Hippocampal formation (tissue), 2 donors: ENCODE measurements at regions not wholly inside any gene's neighbourhood (a gene's known extent, or its start where the extent isn't known, plus 50 kb on each side); places are given as distances from the start of the nearest gene placed in this dataset.

Experiments used
- DNase-seq, 2 donors: peaks; one replicate each; lab custom pipeline; 2025; lab: John Stamatoyannopoulos, UW

- DNase-seq: no peak
Measured at GRCh38 chr17:63132459-63132911, 166.4 kb downstream of the TANC2 start.

- DNase-seq: no peak
Measured at GRCh38 chr17:63133491-63133890, 167.5 kb downstream of the TANC2 start.

GRCh38 chr17:63134867-63135266, 168.8 kb downstream of the TANC2 start:
- DNase-seq: no peak

- DNase-seq: no peak
Measured at GRCh38 chr17:63136369-63137012, 170.5 kb downstream of the TANC2 start.

- DNase-seq: no peak
Measured at GRCh38 chr17:63137163-63137562, 171.1 kb downstream of the TANC2 start.

GRCh38 chr17:63138713-63139112, 172.7 kb downstream of the TANC2 start:
- DNase-seq: no peak

- no peak for DNase-seq
Measured at GRCh38 chr17:63139356-63139755, 173.3 kb downstream of the TANC2 start.

- DNase-seq: peak in 1 of 2 donors; percentile 32
Measured at GRCh38 chr17:63140255-63140654, 174.2 kb downstream of the TANC2 start.

GRCh38 chr17:63142836-63143235, 176.8 kb downstream of the TANC2 start:
- no peak for DNase-seq

GRCh38 chr17:63150490-63150889, 184.5 kb downstream of the TANC2 start:
- no peak for DNase-seq

- DNase-seq: no peak
Measured at GRCh38 chr17:63150994-63151464, 185.0 kb downstream of the TANC2 start.

- peak in 1 of 2 donors; percentile 54 for DNase-seq
Measured at GRCh38 chr17:63151941-63152523, 186.0 kb downstream of the TANC2 start.

- peak in 1 of 2 donors; percentile 65 for DNase-seq
Measured at GRCh38 chr17:63153488-63153887, 187.5 kb downstream of the TANC2 start.

GRCh38 chr17:63154586-63155244, 188.7 kb downstream of the TANC2 start:
- DNase-seq: no peak

GRCh38 chr17:63156986-63157385, 191.0 kb downstream of the TANC2 start:
- no peak for DNase-seq

GRCh38 chr17:63162406-63163157, 196.5 kb downstream of the TANC2 start:
- no peak for DNase-seq

- DNase-seq: no peak
Measured at GRCh38 chr17:63163158-63163520, 197.1 kb downstream of the TANC2 start.

GRCh38 chr17:63165400-63165799, 199.4 kb downstream of the TANC2 start:
- DNase-seq: no peak

GRCh38 chr17:63170795-63171194, 204.8 kb downstream of the TANC2 start:
- no peak for DNase-seq

- no peak for DNase-seq
Measured at GRCh38 chr17:63171428-63172393, 205.7 kb downstream of the TANC2 start.

- no peak for DNase-seq
Measured at GRCh38 chr17:63173450-63173849, 207.4 kb downstream of the TANC2 start.
